ENCODE measurements at regions not wholly inside any gene's neighbourhood (a gene's known extent, or its start where the extent isn't known, plus 50 kb on each side); places are given as distances from the start of the nearest gene placed in this dataset.

DNA sequence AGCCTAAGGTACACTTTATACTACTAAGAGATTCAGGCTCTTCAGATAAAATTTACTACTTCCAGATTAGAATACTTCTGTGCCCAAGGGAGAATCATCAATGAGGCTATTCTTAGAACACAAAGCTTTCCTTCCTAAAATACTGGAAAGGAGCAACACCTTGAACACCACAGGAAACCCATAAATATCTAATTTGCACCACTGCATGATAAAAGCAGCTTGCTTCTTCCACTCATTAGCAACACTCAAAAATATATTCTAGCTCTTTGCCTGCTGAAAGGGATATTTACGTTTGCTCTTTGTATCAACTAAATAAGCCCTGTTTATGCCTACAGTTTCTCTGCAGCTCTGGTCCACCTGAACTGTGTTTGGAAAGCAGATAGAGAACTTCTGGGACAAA, 284.3 kb downstream of the RWDD3 start:
- TF ChIP-seq, protein P1, sequence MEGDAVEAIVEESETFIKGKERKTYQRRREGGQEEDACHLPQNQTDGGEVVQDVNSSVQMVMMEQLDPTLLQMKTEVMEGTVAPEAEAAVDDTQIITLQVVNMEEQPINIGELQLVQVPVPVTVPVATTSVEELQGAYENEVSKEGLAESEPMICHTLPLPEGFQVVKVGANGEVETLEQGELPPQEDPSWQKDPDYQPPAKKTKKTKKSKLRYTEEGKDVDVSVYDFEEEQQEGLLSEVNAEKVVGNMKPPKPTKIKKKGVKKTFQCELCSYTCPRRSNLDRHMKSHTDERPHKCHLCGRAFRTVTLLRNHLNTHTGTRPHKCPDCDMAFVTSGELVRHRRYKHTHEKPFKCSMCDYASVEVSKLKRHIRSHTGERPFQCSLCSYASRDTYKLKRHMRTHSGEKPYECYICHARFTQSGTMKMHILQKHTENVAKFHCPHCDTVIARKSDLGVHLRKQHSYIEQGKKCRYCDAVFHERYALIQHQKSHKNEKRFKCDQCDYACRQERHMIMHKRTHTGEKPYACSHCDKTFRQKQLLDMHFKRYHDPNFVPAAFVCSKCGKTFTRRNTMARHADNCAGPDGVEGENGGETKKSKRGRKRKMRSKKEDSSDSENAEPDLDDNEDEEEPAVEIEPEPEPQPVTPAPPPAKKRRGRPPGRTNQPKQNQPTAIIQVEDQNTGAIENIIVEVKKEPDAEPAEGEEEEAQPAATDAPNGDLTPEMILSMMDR (IDR thresholded peaks at IDR 0.05; ENCODE audit: insufficient read depth, low read depth, low read length), result no peak
- TF ChIP-seq EZH2 (IDR thresholded peaks at IDR 0.05; ENCODE audit: insufficient read depth, low read length), result no peak

Data from astrocyte (in vitro differentiated cells and primary cell).